Urothelium cell line (cell line): ENCODE measurements at regions not wholly inside any gene's neighbourhood (a gene's known extent, or its start where the extent isn't known, plus 50 kb on each side); places are given as distances from the start of the nearest gene placed in this dataset.
A peak's percentile ranks its signal among the peaks of the same experiment; 100 is the strongest.

Experiments used
- DNase-seq: peaks from one replicate; pipeline ENCODE4 v3.0.0; 2011; ENCODE audit warnings: low spot score, mixed read lengths
- FAIRE-seq: peaks from 2 replicates; lab custom pipeline; 2011; peaks lifted over from hg19 to GRCh38; lab: Jason Lieb, UNC

- FAIRE-seq (no peak), DNase-seq (no peak)
These were observed 550.6 kb downstream of the LTN1 start for GRCh38 chr21:28442085-28442484.

DNA sequence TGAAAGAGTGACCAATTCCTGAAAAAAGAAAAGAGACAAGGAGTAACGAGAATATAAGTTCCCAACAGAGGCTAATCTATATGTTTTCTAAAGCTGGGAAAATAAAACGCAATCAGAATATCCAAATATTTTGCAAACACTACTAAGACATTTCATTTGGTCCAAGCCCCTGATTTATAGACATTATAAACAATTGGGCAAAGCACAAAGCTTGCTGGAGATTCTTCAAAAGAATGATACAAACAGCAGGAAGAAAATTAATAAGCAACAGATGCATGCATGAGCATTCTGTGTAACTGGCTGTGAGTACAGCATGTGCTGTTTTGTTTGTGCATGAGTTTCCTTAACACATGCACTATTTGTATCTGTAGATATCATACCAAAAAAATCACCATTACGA, 552.9 kb downstream of the LTN1 start:
- FAIRE-seq: no peak

GRCh38 chr21:28439251-28439650, 553.4 kb downstream of the LTN1 start:
- FAIRE-seq (no peak), DNase-seq (no peak)

More for the DNA sequence above, 552.9 kb downstream of the LTN1 start:
- no peak for DNase-seq

- FAIRE-seq (no peak), DNase-seq (no peak)
These were observed 555.6 kb downstream of the LTN1 start for GRCh38 chr21:28437061-28437460.

GRCh38 chr21:28436286-28436932, 556.3 kb downstream of the LTN1 start:
- FAIRE-seq: peak; percentile 73

DNA sequence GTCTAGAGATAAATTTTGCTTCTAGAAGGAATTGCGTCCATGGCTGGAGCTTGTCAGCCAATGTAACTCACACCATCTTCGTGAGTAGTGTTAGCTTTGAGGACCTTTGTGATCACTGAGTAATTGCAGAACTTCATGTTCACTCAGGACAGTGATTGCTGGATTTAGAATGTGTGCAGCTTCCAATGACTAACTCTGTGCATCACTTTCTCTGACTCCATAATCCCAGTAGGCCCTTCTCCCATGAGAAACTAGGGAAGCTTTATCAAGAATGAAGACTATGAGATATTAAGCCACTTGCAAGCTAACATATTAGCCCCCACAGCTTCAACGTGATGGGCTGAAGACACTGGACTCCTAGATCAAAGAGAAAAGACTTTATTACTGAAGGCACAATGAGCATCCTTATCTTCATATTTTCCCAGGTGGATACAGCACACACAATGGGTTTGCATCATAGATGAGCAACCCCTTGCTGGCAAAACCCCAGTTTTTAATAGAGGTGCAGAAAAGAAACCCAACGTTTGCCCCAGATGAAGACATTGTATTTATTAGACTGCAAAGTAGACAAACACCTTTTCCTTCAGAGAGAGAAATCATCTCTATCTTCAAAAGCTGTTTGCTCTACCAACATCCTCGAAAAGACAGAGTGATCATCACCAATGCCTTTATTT, 561.0 kb downstream of the LTN1 start:
- FAIRE-seq (peak; percentile 30), DNase-seq (no peak)

More at GRCh38 chr21:28436286-28436932, 556.3 kb downstream of the LTN1 start:
- peak; percentile 54 for DNase-seq

DNA sequence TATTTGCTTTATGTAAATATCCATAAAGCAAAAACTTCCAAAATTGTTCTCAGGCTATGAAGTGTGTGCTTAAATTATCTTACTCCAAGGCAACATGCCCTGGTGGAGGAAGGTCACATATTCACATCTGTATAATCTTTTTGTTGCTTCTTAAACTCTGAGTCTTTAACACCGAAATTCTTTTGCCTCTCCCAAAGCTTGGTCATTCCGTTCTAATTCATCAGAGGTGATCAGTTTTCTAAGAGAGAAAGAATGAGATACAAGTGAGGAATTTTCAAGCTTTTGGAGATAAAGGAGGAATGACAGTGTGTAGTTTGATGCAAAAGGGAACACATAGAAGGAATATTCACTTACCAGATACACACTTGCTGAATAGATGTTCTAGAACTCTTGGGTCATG, 561.7 kb downstream of the LTN1 start:
- FAIRE-seq: peak; percentile 23
- DNase-seq: no peak

DNA sequence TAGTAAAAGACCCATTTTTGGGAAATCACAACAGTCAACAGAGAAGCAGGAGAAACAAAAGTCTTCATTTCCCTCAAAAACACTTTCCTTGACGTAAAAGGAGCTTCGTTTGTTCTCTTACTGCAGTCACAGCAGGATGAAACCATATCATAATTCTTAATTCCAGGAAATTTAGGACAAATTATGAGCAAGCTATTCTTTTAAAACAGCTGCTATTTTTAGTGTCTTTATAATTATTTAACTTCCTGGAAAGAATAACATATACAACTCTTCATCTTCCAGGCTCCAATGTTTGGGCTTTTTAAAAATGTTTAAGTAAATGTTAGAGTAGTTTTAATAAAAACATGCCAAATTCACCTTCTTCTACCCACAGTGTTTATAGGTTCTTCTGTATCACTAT, 563.5 kb downstream of the LTN1 start:
- DNase-seq: no peak
- FAIRE-seq: no peak

DNA sequence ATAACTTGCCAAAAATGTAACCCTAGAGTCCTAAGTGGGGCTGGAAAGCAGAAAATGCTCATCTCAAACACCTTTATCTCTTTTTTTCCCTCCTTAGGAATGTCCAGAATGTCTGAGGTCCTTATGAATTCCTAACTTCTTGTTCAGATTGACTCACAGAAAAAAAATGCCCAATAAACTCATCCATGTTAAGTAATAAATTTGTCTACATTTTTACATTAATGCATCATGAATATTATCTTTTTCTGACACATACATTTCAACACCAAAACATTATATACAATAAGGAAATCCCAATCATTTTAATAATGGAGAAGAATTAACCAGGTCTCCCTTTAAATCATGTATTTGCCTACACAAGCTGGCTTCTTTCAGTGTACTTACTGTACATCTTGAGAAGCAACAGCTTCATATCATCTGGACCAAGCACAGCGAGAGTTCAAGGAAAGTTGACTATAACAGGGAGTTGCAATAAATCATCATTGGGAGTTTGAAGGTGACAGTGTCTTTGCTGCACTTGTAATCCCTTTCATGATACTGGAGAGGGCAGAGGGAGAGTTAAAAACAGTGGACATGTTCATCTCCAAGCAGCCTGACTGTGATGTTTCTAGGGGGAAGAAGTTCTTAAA, 565.2 kb downstream of the LTN1 start:
- FAIRE-seq: peak; percentile 81
- DNase-seq: peak; percentile 38

DNA sequence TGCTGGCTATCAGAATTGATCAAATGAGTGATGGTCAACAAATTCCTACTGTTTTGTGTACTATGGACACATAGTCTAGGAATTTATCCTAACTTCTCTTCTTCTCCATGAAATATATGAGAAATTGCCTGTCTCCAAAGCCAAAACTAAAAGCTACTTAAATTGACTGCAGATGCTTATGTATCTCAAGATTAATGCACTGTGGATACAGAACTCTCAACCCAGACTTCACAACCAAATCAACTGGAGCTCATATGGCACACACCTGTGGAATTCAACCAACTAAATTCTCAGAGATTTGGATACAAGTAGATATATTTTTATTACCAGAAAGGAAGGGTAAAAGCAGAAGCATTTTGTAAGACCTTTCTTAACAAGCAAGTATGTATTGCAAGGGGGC, 566.1 kb downstream of the LTN1 start:
- peak; percentile 23 for FAIRE-seq
- DNase-seq: no peak

DNA sequence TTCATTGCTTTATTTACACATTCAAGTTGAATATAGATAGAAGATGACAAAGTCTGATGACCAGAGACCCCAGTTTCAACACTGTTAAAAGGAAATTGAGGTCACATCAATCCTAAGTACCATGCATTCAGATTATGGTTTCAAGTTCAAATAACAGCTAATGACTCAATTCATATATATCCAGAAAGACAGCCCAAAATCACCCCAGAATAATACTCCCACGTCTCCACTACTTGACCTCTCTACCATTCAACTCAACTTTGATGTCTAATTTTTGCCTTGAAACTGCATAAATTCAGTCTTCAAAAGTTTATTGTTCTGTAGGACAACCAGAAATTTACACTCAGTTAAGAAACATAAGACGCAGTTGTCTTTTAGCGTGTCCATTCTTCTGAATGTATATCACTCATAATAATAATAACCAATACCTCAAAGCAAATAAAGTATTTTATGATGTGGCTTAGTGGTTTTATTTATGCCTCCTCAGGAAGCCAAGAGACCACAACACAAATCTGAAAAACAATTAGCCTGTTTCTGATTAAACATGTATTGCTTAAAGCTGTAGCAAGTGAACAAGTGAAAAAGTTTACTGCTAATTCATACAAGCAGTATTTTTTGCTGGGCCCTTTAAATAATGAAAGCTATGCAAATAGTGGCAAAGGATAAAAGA, 569.0 kb downstream of the LTN1 start:
- DNase-seq: no peak
- no peak for FAIRE-seq

DNA sequence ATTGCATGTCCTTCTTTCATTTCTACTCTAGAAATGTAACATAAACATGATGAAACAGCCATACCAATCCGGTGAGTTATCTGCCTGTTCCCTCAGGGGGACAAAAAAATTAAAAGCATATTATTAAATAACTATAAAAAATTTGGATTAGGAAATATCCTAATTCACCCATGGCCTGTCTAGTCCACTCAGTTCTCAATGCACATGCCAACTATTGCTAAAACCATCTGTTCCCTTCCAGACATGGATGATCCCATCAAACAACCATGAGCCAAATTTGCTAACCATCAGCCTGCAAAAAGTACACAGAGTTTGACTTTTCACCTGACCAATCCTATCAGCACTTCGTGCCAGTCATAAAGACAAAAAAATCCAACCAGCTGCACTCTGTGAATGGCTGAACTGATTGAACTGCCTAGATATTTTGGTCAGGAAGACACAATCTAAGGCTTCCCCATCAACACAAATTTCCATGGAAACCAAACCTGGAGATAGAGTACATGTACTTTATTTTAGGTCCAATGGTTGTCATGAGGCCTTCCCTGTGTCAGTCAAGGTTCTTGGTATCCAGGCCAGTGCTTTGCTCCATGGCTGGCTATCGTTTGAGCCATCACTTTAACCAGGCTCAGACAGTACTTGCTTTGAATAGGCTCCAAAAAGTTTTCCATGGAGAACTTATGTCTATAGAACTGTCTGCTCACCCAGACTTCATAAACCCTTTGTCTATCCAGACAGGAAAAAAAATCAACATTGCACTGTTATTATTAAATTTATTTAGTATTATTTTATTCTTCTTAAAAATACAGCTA, 570.8 kb downstream of the LTN1 start:
- no peak for DNase-seq
- FAIRE-seq: peak; percentile 61

DNA sequence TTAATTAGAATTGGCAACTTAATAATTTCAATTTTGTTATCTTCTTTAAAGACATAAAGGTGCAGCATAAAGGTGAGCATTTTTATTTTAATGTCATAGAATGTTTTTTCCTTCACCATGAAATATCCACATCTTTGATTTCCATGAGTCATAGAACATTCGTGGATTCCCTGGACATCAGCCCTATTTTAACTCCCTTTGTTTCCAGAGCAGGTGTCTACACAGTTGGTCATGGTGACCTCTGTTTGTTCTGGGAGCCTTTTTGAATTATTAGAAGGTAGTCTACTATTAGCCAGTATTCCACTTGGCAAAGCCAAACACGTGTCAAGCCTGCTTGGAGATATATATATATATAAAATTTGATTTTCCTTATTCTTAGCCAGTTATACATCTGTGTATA, 572.9 kb downstream of the LTN1 start:
- FAIRE-seq (no peak), DNase-seq (no peak)

- DNase-seq: peak; percentile 18
- FAIRE-seq: peak; percentile 9
These were observed 573.8 kb downstream of the LTN1 start for GRCh38 chr21:28418726-28419514.

- no peak for DNase-seq
- no peak for FAIRE-seq
These were observed 582.4 kb downstream of the LTN1 start for GRCh38 chr21:28410256-28410655.

DNA sequence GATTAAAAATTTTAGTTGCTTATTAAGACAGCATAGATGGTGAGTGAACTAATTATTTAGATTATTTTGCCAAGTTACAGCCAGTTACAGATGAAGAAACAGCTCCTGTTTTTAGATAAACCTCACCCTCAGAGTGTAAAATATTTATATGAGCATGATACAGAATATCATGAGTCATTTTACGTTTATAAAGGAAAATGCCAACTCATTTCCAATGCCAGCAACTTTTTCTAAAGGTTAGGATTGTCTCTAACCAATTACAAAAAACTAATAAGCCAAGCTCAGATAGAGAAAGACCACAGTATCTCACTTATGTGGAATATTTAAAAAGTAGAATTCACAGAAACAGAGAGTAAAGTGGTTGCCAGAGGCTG, 590.1 kb downstream of the LTN1 start:
- DNase-seq: no peak
- no peak for FAIRE-seq

- DNase-seq: no peak
- no peak for FAIRE-seq
These were observed 595.6 kb downstream of the LTN1 start for GRCh38 chr21:28397040-28397439.

DNA sequence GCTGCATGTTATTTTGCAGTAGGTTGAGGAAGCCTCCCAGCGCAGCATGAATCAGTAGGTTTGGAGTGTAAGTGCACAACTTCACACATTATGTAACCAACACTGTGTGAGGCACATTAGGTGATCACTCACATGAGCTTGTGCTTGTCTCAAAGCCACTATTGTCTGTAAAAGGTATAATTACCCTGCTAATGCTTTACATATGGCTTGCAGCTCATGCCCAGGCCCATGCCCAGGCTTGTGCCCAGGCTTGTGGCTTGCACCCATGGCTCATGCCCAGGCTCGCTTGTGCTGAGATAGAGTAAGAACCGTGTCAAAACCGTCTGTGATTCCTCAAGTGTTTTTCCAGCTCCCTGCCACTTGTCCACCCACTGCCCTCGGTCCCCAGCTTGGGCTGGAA, 596.3 kb downstream of the LTN1 start:
- peak; percentile 77 for FAIRE-seq
- DNase-seq: no peak

DNA sequence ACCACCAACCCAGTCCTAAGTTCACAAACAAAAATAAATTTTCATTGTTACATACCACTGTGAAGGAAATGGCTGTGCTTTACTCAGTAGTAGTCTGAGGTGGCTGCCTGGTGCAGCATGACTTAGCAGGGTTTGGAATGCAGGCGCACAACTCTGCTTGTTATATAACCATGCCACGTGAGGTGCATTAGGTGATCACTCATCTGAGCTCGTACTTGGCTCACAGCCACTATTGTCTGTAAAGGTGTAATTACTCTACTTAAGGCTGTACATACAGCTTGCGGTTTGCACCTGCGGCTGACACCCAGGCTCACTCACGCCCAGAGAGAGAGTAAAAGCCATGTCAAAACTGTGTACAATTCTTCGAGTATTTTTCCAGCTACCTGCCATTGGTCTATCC, 599.4 kb downstream of the LTN1 start:
- FAIRE-seq (peak; percentile 100), DNase-seq (peak; percentile 85)
